Esophagus squamous epithelium (tissue), 5 donors: ENCODE measurements at regions not wholly inside any gene's neighbourhood (a gene's known extent, or its start where the extent isn't known, plus 50 kb on each side); places are given as distances from the start of the nearest gene placed in this dataset.

Experiments
- DNase-seq: peaks from one replicate; lab custom pipeline; 2025; lab: John Stamatoyannopoulos, UW
- H3K27ac ChIP-seq, 4 donors: fragments of 200-600 bp; sonication (generic); one replicate each; pipeline ENCODE4 v1.5.1; 2016 to 2019; ENCODE audit warnings: mild to moderate bottlenecking in 1 of 4
- H3K27me3 ChIP-seq, 4 donors: fragments of 200-600 bp; sonication (generic); 1 replicate in 3 of 4; 2 replicates in 1 of 4; pipeline versions ENCODE4 v1.5.1 to v1.6.0; 2017 to 2021; ENCODE audit warnings: antibody characterized with exemption in 1 of 4
- H3K36me3 ChIP-seq, 3 donors: fragments of 200-600 bp; sonication (generic); one replicate each; pipeline ENCODE4 v1.5.1; 2016 to 2019
- H3K4me1 ChIP-seq, 3 donors: fragments of 200-600 bp; sonication (generic); one replicate each; pipeline ENCODE4 v1.5.1; 2017 to 2019
- H3K4me3 ChIP-seq, 4 donors: fragments of 200-600 bp; sonication (generic); 1 replicate in 3 of 4; 2 replicates in 1 of 4; pipeline ENCODE4 v1.5.1; 2016 to 2019; ENCODE audit warnings: mild to moderate bottlenecking in 2 of 4, moderate library complexity in 1 of 4
- H3K9me3 ChIP-seq, 3 donors: fragments of 200-600 bp; sonication (generic); one replicate each; pipeline ENCODE4 v1.5.1; 2016 to 2019
- POLR2A ChIP-seq, 4 donors: fragments of 450-650 bp; IDR thresholded peaks; one replicate each; pipeline ENCODE4 v1.6.1; 2017; ENCODE audit warnings: antibody characterized with exemption in 4 of 4, mild to moderate bottlenecking in 4 of 4, moderate library complexity in 3 of 4
- WGBS, 2 donors: methylation state at CpG; one replicate each; pipeline ENCODE4 v1.1.5; 2018; 5-methylcytosine and 5-hydroxymethylcytosine counted together
- intact Hi-C: fragments of 100-400 bp; cut with DNase I; formaldehyde crosslinking; loops from one replicate; pipeline ENCODE4 v1.15.0; 2022
- TF ChIP-seq, protein P1 (sequence below), 6 experiments: fragments of 450-650 bp in 4 of 6; fragments of 200-600 bp in 2 of 6; sonication (generic) in 2 of 6; IDR thresholded peaks; one replicate each; pipeline ENCODE4 v1.5.1; 2016 to 2019; ENCODE audit warnings: antibody characterized with exemption in 6 of 6, mild to moderate bottlenecking in 4 of 6, moderate library complexity in 4 of 6
- donor health status: DM: yes; HTN: yes; CAD: no.

DNA sequence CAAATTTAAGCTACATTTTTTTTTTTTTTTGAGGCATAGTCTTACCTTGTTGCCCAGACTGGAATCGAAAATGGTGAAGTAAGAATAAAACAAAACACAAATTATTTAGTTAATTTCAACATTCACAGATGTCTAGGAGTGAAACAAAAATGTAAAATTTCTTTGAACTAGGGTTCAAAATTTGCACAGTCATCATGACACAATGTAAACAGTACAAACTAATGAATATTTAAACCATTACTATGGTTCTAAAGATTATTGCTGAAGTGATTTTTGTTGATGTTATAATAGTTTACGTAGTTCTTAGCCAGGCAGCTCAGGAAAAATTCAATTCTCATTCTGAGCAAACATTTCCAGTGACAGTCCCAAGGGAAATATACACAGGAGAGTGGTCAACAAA lies 633.1 kb downstream of the GRXCR1 start:
- WGBS, 2 donors, result 51 to 65% methylated on average over 2 of the region's 2 CpGs
- TF ChIP-seq POLR2A (IDR thresholded peaks at IDR 0.05), result no peak
- TF ChIP-seq, protein P1, sequence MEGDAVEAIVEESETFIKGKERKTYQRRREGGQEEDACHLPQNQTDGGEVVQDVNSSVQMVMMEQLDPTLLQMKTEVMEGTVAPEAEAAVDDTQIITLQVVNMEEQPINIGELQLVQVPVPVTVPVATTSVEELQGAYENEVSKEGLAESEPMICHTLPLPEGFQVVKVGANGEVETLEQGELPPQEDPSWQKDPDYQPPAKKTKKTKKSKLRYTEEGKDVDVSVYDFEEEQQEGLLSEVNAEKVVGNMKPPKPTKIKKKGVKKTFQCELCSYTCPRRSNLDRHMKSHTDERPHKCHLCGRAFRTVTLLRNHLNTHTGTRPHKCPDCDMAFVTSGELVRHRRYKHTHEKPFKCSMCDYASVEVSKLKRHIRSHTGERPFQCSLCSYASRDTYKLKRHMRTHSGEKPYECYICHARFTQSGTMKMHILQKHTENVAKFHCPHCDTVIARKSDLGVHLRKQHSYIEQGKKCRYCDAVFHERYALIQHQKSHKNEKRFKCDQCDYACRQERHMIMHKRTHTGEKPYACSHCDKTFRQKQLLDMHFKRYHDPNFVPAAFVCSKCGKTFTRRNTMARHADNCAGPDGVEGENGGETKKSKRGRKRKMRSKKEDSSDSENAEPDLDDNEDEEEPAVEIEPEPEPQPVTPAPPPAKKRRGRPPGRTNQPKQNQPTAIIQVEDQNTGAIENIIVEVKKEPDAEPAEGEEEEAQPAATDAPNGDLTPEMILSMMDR (IDR thresholded peaks at IDR 0.05), result no peak
- DNase-seq, result no peak
- Histone ChIP-seq H3K4me1 (no peaks in the 10 kb centered on the region), H3K27me3 (no peaks in the 10 kb centered on the region), H3K4me3 (no peak overlapping the region), H3K27ac (no peak overlapping the region), H3K36me3 (no peaks in the 10 kb centered on the region), H3K9me3 (no peaks in the 10 kb centered on the region)
- intact Hi-C loops, result no loop called here

DNA sequence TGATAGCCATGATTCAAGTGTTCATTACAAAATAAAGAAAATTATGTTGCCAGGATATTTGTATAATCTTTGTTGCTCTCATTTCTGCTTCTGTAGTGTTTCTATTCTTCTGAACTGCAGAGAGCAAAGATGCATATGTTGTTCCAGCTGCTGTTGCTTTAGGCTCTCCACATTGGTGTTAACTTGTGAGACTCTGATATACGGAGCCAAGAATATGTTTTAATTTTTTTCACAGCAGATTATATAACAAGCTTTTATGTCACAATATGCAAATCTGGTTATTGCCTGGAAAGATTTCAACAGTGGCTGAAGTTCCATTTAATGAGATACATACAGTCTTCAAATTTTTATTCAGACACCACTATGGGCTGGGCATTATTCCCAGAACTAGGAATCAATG lies 655.0 kb downstream of the GRXCR1 start:
- Histone ChIP-seq H3K27me3 (no peaks in the 10 kb centered on the region), H3K9me3 (peaks cover 0 to 7% (median 0%) of the 10 kb centered on the region in 3 donors), H3K4me3 (no peak overlapping the region), H3K4me1 (no peaks in the 10 kb centered on the region), H3K36me3 (no peaks in the 10 kb centered on the region), H3K27ac (no peak overlapping the region)
- no peak for TF ChIP-seq POLR2A (IDR thresholded peaks at IDR 0.05)
- TF ChIP-seq, protein P1 (IDR thresholded peaks at IDR 0.05), result no peak
- intact Hi-C loops, result no loop called here
- DNase-seq, result no peak
- 36 to 40% methylated on average over 1 of the region's 1 CpG for whole genome bisulfite sequencing, 2 donors

- H3K27me3 ChIP-seq, result no peaks in the 10 kb centered on the region
- DNase-seq, result no peak
- no peak overlapping the region for H3K4me3 ChIP-seq
- no peaks in the 10 kb centered on the region for H3K36me3 ChIP-seq
- intact Hi-C loops, result no loop called here
- WGBS, 2 donors, result 72 to 75% methylated on average over 2 to 4 of the region's 24 CpGs
- H3K4me1 ChIP-seq, result no peaks in the 10 kb centered on the region
- TF ChIP-seq POLR2A (IDR thresholded peaks at IDR 0.05), result no peak
- TF ChIP-seq, protein P1 (IDR thresholded peaks at IDR 0.05), result no peak
- no peak overlapping the region for H3K27ac ChIP-seq
- H3K9me3 ChIP-seq, result peaks cover 0 to 11% (median 4%) of the 10 kb centered on the region in 3 donors
Observed at GRCh38 chr4:43550981-43551627, 658.6 kb downstream of the GRXCR1 start.

GRCh38 chr4:43556262-43556661 lies 663.7 kb downstream of the GRXCR1 start:
- Histone ChIP-seq H3K27ac (no peak overlapping the region), H3K27me3 (no peaks in the 10 kb centered on the region), H3K4me1 (no peaks in the 10 kb centered on the region), H3K9me3 (peaks cover 0 to 18% (median 4%) of the 10 kb centered on the region in 3 donors), H3K4me3 (no peak overlapping the region), H3K36me3 (no peaks in the 10 kb centered on the region)
- no peak for TF ChIP-seq POLR2A (IDR thresholded peaks at IDR 0.05)
- TF ChIP-seq, protein P1 (IDR thresholded peaks at IDR 0.05), result no peak
- no peak for DNase-seq
- intact Hi-C loops, result no loop called here
- 80 to 92% methylated on average over 1 of the region's 1 CpG for WGBS, 2 donors

- Histone ChIP-seq H3K4me3 (no peak overlapping the region), H3K27ac (no peak overlapping the region), H3K36me3 (no peaks in the 10 kb centered on the region), H3K4me1 (no peaks in the 10 kb centered on the region), H3K27me3 (no peaks in the 10 kb centered on the region), H3K9me3 (peaks cover 0 to 11% (median 0%) of the 10 kb centered on the region in 3 donors)
- TF ChIP-seq, protein P1 (IDR thresholded peaks at IDR 0.05), result no peak
- TF ChIP-seq POLR2A (IDR thresholded peaks at IDR 0.05), result no peak
- 91 to 100% methylated on average over 1 of the region's 1 CpG for WGBS, 2 donors
- DNase-seq, result no peak
- intact Hi-C loops, result no loop called here
Observed at GRCh38 chr4:43560047-43560446, 667.5 kb downstream of the GRXCR1 start.
